Left ventricle myocardium inferior (tissue), 1 donor: ENCODE measurements at regions not wholly inside any gene's neighbourhood (a gene's known extent, or its start where the extent isn't known, plus 50 kb on each side); places are given as distances from the start of the nearest gene placed in this dataset.
"Not testable (repeated sequence)": the region's sequence is repeated elsewhere in the genome, so short reads cannot be mapped to it uniquely, and the experiment has no call there.

ENCODE experiments used
- DNase-seq: peaks from one replicate; pipeline ENCODE4 v3.0.0-alpha.2; 2020
- H3K27ac ChIP-seq: fragments of 200-600 bp; replicated peaks from 2 replicates; pipeline ENCODE4 v1.8.0; 2021
- H3K27me3 ChIP-seq: fragments of 200-600 bp; 2 replicates; pipeline ENCODE4 v1.8.0; 2021; ENCODE audit warnings: low read depth
- H3K36me3 ChIP-seq: fragments of 200-600 bp; 2 replicates; pipeline ENCODE4 v1.8.0; 2021
- H3K4me1 ChIP-seq: fragments of 200-600 bp; 2 replicates; pipeline ENCODE4 v1.8.0; 2021
- H3K4me3 ChIP-seq: fragments of 200-600 bp; 2 replicates; pipeline ENCODE4 v1.8.0; 2021; ENCODE audit warnings: mild to moderate bottlenecking, moderate library complexity
- H3K9me3 ChIP-seq: fragments of 200-600 bp; replicated peaks from 2 replicates; pipeline ENCODE4 v1.8.0; 2021
- intact Hi-C: fragments of 100-400 bp; cut with micrococcal nuclease; formaldehyde crosslinking; loops from one replicate; pipeline ENCODE4 v1.11.0; 2022
- TF ChIP-seq, protein P1 (sequence below): fragments of 200-600 bp; IDR thresholded peaks from 2 replicates; pipeline ENCODE4 v1.8.0; 2021; ENCODE audit warnings: antibody characterized with exemption, mild to moderate bottlenecking, borderline replicate concordance
- donor health status: DM: no; HTN: yes; CAD: no; lungs with severe emphysema.

DNA sequence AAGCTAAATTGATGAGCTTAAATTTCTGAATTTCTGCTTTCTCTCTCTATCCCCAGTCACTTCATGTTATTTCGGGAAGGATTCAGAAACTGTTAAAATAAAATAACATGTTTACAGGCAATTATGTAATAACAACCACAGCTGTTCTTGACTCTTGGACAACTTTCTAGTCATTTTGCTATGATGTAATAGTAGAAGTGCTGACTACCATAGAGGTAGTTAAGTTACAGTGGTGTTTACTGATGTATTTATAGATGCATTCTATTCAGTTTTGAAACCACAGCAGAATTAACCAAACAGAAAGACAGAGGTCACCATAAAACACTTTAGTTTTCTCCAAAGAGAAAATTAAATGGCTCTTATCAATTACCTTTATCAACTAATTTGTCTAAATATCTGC lies 1292.0 kb upstream of the CHAC2 start:
- no peaks in the 10 kb centered on the region for H3K4me1 ChIP-seq
- TF ChIP-seq, protein P1, sequence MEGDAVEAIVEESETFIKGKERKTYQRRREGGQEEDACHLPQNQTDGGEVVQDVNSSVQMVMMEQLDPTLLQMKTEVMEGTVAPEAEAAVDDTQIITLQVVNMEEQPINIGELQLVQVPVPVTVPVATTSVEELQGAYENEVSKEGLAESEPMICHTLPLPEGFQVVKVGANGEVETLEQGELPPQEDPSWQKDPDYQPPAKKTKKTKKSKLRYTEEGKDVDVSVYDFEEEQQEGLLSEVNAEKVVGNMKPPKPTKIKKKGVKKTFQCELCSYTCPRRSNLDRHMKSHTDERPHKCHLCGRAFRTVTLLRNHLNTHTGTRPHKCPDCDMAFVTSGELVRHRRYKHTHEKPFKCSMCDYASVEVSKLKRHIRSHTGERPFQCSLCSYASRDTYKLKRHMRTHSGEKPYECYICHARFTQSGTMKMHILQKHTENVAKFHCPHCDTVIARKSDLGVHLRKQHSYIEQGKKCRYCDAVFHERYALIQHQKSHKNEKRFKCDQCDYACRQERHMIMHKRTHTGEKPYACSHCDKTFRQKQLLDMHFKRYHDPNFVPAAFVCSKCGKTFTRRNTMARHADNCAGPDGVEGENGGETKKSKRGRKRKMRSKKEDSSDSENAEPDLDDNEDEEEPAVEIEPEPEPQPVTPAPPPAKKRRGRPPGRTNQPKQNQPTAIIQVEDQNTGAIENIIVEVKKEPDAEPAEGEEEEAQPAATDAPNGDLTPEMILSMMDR = no peak
- H3K4me3 ChIP-seq = no peak overlapping the region
- no peaks in the 10 kb centered on the region for H3K36me3 ChIP-seq
- H3K27ac ChIP-seq = no peak overlapping the region
- intact Hi-C loops = no loop called here
- H3K9me3 ChIP-seq = no peaks in the 10 kb centered on the region
- no peak for DNase-seq
- H3K27me3 ChIP-seq = no peaks in the 10 kb centered on the region

DNA sequence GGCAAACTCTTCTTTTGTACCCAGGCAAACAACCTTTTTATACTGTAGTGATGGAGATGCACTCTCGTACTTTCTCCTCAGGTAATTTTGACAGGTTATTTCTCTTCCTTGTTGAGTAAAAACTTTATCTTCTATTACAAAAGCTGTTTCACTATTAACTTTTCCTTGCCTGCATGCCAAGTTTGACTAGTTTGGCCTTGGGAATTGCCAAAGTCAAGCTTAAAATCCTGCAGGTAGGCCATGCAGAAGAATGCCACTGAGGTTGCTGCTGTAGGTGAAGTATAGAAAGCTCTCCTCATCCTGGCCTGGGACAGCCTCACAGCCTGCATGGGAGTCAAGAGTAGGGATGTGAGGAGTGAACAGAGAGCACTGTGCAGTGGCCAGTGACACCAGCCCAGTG lies 1293.5 kb upstream of the CHAC2 start:
- Histone ChIP-seq H3K4me1 (no peaks in the 10 kb centered on the region), H3K9me3 (no peaks in the 10 kb centered on the region), H3K27ac (no peak overlapping the region), H3K4me3 (no peak overlapping the region), H3K36me3 (no peaks in the 10 kb centered on the region), H3K27me3 (no peaks in the 10 kb centered on the region)
- TF ChIP-seq, protein P1 = no peak
- intact Hi-C loops = no loop called here
- DNase-seq = no peak

DNA sequence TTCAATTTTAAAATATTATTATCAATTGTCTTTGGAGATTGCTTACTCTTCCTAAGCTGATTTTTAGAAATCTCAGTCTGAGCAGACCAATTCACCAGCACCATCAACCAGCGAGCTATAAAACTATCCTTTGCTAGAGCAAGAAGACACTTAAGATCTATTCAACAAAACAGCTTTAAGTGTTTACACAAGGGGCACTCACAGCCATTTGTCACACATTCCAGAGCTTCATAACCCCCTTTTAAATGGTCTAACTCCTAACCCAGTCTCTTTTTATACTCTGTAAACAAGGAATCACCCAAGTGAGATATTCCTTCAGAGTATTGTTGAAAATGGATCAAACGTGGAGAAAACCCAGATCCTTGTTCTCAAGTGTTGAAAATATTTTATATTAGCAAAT lies 1294.1 kb upstream of the CHAC2 start:
- no peak for DNase-seq
- intact Hi-C loops = no loop called here
- no peaks in the 10 kb centered on the region for H3K27me3 ChIP-seq
- no peaks in the 10 kb centered on the region for H3K9me3 ChIP-seq
- H3K4me1 ChIP-seq = no peaks in the 10 kb centered on the region
- no peak overlapping the region for H3K4me3 ChIP-seq
- no peaks in the 10 kb centered on the region for H3K36me3 ChIP-seq
- TF ChIP-seq, protein P1 = no peak
- H3K27ac ChIP-seq = no peak overlapping the region

DNA sequence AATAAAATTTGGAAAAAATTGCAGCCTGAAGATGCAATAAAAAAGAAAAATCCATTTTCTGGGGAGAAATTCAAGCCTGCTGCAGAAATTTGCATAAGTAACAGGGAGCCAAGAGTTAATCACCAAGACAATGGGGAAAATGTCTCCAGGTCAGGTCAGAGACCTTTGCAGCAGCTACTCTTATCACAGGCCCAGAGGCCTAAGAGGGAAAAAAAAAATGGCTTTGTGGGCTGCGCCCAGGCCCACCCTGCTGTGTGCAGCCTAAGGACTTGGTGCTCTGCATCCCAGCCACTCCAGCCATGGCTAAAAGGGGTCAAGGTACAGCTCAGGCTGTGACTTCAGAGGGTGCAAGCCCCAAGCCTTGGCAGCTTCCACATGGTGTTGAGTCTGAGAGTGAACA lies 1297.1 kb upstream of the CHAC2 start:
- H3K27me3 ChIP-seq, H3K4me3 ChIP-seq, H3K9me3 ChIP-seq, H3K36me3 ChIP-seq, DNase-seq, intact Hi-C loops, H3K27ac ChIP-seq, H3K4me1 ChIP-seq: not testable (repeated sequence)

DNA sequence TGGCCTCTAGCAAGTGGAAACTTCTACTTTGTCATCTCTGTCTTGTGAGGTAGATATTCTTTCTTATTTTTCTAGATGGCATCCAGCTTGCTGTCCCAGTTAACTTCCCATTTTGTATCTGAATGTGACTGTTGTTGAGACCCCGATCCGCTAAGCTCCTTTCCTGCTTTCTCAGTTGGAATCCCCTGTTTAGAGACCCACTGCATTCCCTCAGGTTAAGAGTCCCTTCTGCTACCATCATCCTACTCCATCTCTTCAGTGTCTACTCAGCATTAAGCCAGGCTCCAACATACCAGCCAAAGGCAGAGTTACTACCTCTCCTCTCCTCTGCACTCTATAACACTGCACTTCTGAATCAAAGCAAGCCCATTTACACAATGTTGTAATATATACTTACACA lies 1300.4 kb upstream of the CHAC2 start:
- TF ChIP-seq, protein P1 = no peak
- Histone ChIP-seq H3K4me1 (no peaks in the 10 kb centered on the region), H3K36me3 (no peaks in the 10 kb centered on the region), H3K27me3 (no peaks in the 10 kb centered on the region), H3K4me3 (no peak overlapping the region), H3K9me3 (no peaks in the 10 kb centered on the region), H3K27ac (no peak overlapping the region)
- no peak for DNase-seq
- intact Hi-C loops = no loop called here

DNA sequence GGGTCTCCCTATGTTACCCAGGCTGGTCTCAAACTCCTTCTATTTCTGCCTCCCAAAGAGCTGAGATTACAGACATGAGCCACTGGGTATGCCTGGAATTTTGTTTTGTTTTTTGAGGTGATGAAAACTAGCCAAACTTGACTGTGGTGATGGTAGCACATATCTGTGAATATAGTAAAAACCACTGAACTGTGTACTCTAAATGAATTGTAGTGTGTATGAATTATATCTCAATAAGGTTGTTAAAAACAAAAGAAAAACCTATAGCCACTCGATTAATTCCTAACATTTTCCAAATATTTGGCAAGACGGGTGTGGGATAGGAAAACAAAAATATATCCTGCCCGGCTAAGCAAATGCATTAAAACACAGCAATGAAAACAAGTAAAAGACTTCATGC lies 1302.3 kb upstream of the CHAC2 start:
- Histone ChIP-seq H3K4me1 (no peaks in the 10 kb centered on the region), H3K9me3 (no peaks in the 10 kb centered on the region), H3K27me3 (no peaks in the 10 kb centered on the region), H3K27ac (no peak overlapping the region), H3K36me3 (no peaks in the 10 kb centered on the region), H3K4me3 (no peak overlapping the region)
- TF ChIP-seq, protein P1 = no peak
- DNase-seq = no peak
- intact Hi-C loops = no loop called here
